Right lung (tissue), 2 donors: ENCODE measurements at regions not wholly inside any gene's neighbourhood (a gene's known extent, or its start where the extent isn't known, plus 50 kb on each side); places are given as distances from the start of the nearest gene placed in this dataset.

Source experiments
- DNase-seq, 2 donors: peaks; one replicate each; pipeline ENCODE4 v3.0.0-alpha.2; 2013

DNA sequence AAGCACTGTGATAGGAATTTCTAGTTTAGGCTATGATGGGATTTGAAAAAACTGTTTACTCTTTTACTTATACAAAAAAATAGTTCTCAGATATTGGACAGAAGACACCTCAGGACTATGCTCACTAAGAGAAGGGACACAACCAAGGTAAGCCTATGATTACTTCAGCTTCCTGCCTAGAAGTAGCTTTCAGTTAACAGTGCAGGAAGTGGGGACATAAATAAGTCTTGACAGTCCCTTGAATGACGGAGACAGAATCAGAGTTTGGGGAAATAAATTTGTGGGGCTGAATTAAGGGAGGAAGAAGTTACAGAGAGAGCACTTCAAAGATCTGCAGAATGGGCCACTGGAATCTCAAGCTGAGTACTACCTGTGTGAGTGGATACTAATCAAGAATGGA lies 53.8 kb upstream of the OLFM3 start:
- no peak for DNase-seq

DNA sequence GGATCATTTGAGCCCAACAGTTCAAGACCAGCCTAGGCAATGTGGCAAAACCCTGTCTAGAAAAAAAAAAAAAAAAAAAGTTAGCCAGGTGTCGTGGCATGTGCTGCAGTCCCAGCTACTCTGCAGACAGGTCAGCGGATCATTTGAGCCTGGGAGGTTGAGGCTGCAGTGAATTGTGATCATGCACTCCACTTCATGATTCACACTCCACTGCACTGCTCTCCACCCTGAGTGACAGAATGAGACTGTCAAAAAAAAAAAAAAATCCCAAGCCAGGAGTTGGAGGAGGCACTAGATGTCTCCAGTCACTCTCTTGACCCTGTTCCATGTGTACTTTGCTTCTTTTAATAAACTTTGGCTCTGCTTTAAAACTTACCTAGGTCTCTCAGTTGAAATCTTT lies 51.0 kb upstream of the OLFM3 start:
- no peak for DNase-seq
